Activated naive CD8-positive, alpha-beta T cell treated with anti-CD3 and anti-CD28 coated beads for 36 hours (primary cell): ENCODE measurements at regions not wholly inside any gene's neighbourhood (a gene's known extent, or its start where the extent isn't known, plus 50 kb on each side); places are given as distances from the start of the nearest gene placed in this dataset.

Experiments used
- DNase-seq: peaks from one replicate; pipeline ENCODE4 v3.0.0; 2021
- H3K27ac Mint-ChIP-seq: one replicate; pipeline ENCODE4 v1.8.0; 2022; ENCODE audit warnings: mild to moderate bottlenecking, moderate library complexity, mixed read lengths
- H3K27me3 Mint-ChIP-seq: one replicate; pipeline ENCODE4 v1.8.0; 2022; ENCODE audit warnings: mild to moderate bottlenecking, mixed read lengths
- H3K36me3 Mint-ChIP-seq: one replicate; pipeline ENCODE4 v1.8.0; 2021; ENCODE audit warnings: mild to moderate bottlenecking, mixed read lengths
- H3K4me1 Mint-ChIP-seq: one replicate; pipeline ENCODE4 v1.8.0; 2021; ENCODE audit warnings: mixed read lengths
- H3K4me3 Mint-ChIP-seq: one replicate; pipeline ENCODE4 v1.8.0; 2022; ENCODE audit warnings: mild to moderate bottlenecking, moderate library complexity, mixed read lengths
- H3K9me3 Mint-ChIP-seq: one replicate; pipeline ENCODE4 v1.8.0; 2022; ENCODE audit warnings: mixed read lengths

DNA sequence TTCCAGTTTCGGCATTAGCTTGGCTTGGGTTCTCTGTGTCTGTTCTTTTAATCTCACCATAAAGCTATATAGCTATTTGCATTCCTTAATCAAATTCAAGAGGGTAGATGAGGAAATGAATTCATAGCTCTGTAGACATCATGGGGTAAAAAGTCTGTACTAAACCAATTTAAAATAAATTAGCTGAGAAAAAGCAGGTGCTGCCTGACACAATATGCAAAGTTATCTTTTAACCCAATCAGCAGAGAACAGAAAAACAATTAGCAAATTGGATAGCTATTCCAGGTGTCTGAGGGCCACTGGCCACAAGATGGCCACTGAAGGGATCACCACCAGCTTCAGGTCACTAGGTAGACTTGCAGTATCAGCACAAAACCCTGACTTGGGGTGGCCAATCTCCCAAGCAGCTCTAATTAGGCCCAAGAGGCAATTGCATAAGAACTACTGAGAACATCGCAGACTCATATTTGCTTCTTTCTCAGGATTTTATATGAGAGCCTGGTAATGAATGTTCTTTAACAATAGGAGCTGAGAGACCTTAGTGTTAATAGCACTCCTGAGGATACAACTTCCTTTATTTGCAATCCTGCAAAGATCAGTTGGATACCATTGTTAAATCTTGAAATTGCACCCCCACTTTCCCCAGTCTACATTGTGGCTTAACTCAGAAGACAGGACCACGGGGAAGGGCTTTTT is 494.3 kb downstream of the PDCD6IP start:
- Mint-ChIP-seq H3K4me1 (no peaks in the 10 kb centered on the region), H3K9me3 (no peaks in the 10 kb centered on the region), H3K4me3 (no peak overlapping the region), H3K36me3 (no peaks in the 10 kb centered on the region), H3K27me3 (no peaks in the 10 kb centered on the region), H3K27ac (no peak overlapping the region)
- DNase-seq: no peak

DNA sequence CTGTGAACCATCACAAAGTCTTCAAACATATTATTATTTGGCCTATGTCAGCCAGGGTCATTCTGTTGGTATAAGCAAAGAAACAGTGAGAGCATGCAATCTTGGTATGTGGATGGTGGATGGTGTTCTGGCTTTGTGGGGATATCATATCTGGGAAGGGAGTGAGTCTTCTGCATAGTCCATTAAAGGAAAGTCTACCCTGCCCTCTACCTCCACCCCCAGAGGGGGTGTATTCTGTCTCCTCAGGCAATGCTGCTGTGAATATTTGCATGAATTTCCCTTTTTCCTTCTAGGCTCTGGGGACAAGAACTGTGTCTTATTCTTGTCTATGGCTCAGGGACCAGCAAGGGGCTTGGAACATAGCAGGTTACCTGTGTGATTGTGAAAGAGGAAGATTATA is 495.8 kb downstream of the PDCD6IP start:
- H3K27ac Mint-ChIP-seq: no peak overlapping the region
- H3K27me3 Mint-ChIP-seq: no peaks in the 10 kb centered on the region
- DNase-seq: no peak
- no peaks in the 10 kb centered on the region for H3K9me3 Mint-ChIP-seq
- no peaks in the 10 kb centered on the region for H3K4me1 Mint-ChIP-seq
- H3K36me3 Mint-ChIP-seq: no peaks in the 10 kb centered on the region
- H3K4me3 Mint-ChIP-seq: no peak overlapping the region

DNA sequence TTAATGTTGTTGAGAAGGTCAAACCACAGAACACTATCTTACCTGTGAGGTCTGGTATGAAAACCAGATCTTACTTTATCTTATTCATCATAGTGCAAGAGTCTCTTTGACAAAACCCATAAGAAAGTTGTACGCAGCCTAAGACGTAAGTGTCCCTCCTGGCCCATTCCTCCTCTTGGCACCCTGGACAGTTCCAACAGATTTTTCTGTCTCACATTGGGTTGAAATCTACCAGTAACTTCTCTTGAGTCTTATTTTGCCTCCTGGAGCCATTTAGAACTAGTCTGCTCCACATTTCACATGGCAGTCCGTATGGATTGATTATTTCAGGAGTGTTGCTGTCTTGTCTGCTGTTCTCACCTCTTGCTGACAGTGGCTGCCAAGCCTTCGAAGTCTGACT is 498.4 kb downstream of the PDCD6IP start:
- no peaks in the 10 kb centered on the region for H3K36me3 Mint-ChIP-seq
- no peak overlapping the region for H3K4me3 Mint-ChIP-seq
- no peak overlapping the region for H3K27ac Mint-ChIP-seq
- H3K9me3 Mint-ChIP-seq: no peaks in the 10 kb centered on the region
- H3K27me3 Mint-ChIP-seq: peaks cover 3% of the 10 kb centered on the region
- H3K4me1 Mint-ChIP-seq: no peaks in the 10 kb centered on the region
- no peak for DNase-seq

DNA sequence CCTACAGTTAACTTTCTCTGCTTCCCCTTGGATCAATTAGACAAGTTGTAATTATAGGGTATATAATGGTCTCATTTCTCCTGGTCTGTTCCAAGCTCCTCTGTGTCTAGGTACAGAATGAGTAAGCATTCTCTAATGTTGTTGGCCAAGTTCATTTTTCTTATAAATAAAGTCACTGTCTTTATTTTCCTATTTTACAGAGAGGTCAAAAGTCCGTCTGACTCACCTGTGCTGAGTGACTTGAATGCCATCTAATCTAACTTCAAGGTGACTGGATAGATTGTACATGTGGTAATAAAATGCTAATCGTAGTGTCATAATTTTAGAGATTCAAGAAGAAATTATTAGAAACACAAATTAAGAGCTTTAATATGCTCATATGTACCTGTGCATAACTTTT is 500.2 kb downstream of the PDCD6IP start:
- Mint-ChIP-seq H3K9me3 (no peaks in the 10 kb centered on the region), H3K27me3 (peaks cover 7% of the 10 kb centered on the region), H3K4me3 (no peak overlapping the region), H3K4me1 (no peaks in the 10 kb centered on the region), H3K36me3 (no peaks in the 10 kb centered on the region), H3K27ac (no peak overlapping the region)
- DNase-seq: no peak

DNA sequence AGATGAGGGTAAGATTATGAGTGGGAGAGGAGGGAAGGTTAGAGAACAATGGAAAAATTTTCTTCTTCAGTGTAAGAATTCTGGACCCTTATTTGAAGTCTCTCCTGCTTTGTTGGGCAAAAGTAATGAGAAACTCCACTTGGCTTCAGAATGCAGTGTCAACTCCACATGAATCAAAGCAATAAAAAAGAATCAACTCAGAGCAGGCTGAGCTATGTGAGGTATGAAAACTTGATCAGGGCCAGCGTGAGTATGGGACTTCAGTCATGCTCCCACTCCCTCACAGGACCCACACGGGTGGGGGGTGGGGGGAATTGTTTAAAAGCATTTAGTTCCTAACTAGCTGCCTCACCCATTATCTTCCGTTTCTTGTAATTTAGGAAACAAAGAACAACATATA is 502.2 kb downstream of the PDCD6IP start:
- H3K27ac Mint-ChIP-seq: no peak overlapping the region
- no peaks in the 10 kb centered on the region for H3K36me3 Mint-ChIP-seq
- no peaks in the 10 kb centered on the region for H3K9me3 Mint-ChIP-seq
- no peak overlapping the region for H3K4me3 Mint-ChIP-seq
- peaks cover 2% of the 10 kb centered on the region for H3K4me1 Mint-ChIP-seq
- DNase-seq: no peak
- peaks cover 12% of the 10 kb centered on the region for H3K27me3 Mint-ChIP-seq

DNA sequence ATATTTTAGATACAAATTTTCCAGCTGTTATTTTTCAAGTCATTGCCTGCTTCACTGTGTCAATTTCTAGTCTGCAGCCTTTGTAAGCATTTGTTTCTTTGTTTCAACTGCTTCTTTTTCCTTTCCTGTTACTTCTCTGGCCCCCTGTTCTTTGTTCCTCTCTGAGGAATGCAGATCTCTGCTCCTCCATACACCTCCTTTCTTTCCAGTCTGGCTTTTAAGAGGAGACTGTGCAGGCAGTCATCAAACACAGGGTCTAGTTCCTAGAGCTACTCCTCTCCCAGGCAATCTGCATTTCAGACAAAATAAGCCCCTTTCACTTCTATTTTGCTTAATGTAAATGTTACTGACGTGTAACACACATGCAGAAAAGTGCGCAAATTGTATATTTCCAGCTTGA is 502.9 kb downstream of the PDCD6IP start:
- no peak overlapping the region for H3K27ac Mint-ChIP-seq
- peaks cover 2% of the 10 kb centered on the region for H3K4me1 Mint-ChIP-seq
- H3K27me3 Mint-ChIP-seq: peaks cover 12% of the 10 kb centered on the region
- no peaks in the 10 kb centered on the region for H3K9me3 Mint-ChIP-seq
- H3K4me3 Mint-ChIP-seq: no peak overlapping the region
- no peaks in the 10 kb centered on the region for H3K36me3 Mint-ChIP-seq
- no peak for DNase-seq

DNA sequence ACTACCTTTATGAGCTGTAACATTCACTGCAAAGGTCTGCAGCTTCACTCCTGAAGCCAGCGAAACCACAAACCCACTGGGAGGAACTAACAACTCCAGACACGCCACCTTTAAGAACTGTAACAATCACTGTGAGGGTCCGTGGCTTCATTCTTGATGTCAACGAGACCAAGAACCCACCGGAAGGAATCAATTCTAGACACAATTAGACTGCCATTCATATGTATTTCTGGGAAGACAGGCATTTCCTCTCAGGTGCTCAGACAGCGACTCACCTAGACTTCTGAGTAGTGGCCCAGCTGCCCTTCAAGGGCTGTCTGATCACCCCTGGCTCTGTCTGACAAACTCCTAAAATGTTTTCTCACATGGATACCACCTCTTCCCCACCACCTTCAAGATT is 506.8 kb downstream of the PDCD6IP start:
- Mint-ChIP-seq H3K27ac (no peak overlapping the region), H3K4me1 (peaks cover 2% of the 10 kb centered on the region), H3K4me3 (no peak overlapping the region), H3K27me3 (peaks cover 13% of the 10 kb centered on the region), H3K9me3 (peaks cover 3% of the 10 kb centered on the region), H3K36me3 (no peaks in the 10 kb centered on the region)
- DNase-seq: no peak

DNA sequence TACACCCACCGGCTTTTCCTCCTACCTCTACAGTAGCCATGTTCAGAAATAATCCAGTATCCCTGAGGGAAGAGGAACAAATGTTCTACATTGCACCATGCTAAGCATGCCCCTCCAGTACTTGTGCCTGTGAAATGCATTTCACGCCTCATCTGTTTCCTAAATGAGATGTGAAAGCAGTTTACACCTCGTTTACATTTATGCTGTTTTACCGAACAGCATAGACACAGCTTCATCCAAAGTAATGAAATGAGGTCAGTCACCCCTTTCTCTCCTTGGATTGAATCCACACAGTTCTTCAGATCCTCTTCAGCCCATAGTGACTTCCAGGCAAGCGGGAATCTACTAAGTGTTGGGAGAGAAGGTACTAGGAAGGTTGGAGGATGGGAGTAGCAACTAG is 514.3 kb downstream of the PDCD6IP start:
- DNase-seq: no peak

DNA sequence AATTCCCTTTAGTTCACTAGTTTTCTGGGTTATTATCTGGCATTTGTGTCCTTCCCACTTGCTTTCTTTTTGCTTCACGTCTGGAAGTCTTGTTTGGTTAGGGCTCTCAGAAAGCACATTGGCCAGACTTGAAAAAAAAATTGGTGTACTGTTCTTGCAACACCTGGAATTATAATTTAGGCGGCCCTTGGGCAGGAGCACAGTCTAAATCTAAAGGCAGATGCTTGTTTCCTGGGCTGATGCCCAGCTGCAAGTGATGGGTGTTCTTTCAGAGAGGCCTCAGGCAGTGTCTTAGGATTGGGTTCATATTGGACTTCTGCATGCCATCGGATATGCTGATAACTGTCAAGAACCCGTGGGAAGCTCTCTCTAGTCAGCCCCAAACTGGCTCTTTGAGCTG is 521.5 kb downstream of the PDCD6IP start:
- no peak for DNase-seq
- no peak overlapping the region for H3K27ac Mint-ChIP-seq
- H3K4me1 Mint-ChIP-seq: no peaks in the 10 kb centered on the region
- H3K36me3 Mint-ChIP-seq: no peaks in the 10 kb centered on the region
- H3K27me3 Mint-ChIP-seq: peaks cover 15% of the 10 kb centered on the region
- H3K9me3 Mint-ChIP-seq: peaks cover 4% of the 10 kb centered on the region
- H3K4me3 Mint-ChIP-seq: no peak overlapping the region

More for the DNA sequence above, 514.3 kb downstream of the PDCD6IP start:
- H3K36me3 Mint-ChIP-seq: no peaks in the 10 kb centered on the region
- H3K27me3 Mint-ChIP-seq: peaks cover 4% of the 10 kb centered on the region
- no peak overlapping the region for H3K4me3 Mint-ChIP-seq
- peaks cover 3% of the 10 kb centered on the region for H3K9me3 Mint-ChIP-seq
- H3K4me1 Mint-ChIP-seq: no peaks in the 10 kb centered on the region
- H3K27ac Mint-ChIP-seq: no peak overlapping the region

DNA sequence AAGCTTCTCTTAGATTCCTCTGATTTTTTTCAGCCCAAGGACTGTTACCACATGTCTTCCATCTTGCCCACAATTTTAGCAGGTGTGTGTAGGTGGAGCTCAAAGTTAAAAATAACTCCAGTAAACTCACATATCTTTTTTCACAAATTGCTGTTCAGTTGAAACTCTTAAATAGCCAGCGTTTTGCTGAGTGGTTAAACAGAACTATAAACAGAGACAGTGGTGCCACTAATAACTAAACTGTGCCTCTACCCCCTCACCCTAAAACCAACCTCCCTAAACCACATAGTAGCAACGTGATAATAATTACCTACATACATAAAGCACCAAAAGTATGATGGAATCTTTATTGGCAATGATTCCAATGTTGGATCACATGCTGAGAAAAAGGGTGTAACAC is 525.1 kb downstream of the PDCD6IP start:
- Mint-ChIP-seq H3K9me3 (no peaks in the 10 kb centered on the region), H3K27me3 (peaks cover 11% of the 10 kb centered on the region), H3K36me3 (no peaks in the 10 kb centered on the region), H3K4me1 (no peaks in the 10 kb centered on the region), H3K27ac (no peak overlapping the region), H3K4me3 (no peak overlapping the region)
- DNase-seq: no peak

DNA sequence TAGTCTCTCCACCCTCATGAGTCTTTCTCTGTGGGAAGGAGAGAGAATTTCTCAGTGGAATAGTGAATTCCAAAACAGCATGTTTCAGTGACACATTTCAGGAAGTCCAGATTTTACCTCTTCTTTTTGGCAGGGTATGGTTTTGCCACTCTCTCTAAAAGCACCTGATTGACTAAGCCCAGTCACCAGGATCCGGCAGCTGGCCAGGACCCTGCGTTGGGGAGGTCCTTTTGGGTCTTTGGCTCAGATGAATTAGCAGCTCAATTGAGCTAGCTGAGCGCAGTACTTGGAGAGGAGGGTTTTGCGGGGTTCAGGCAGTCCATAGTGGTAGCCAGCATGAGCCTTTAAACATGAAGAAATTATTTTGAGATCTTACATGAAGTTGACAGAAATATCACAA is 548.2 kb downstream of the PDCD6IP start:
- H3K4me1 Mint-ChIP-seq: no peaks in the 10 kb centered on the region
- H3K9me3 Mint-ChIP-seq: no peaks in the 10 kb centered on the region
- no peak overlapping the region for H3K4me3 Mint-ChIP-seq
- H3K36me3 Mint-ChIP-seq: no peaks in the 10 kb centered on the region
- DNase-seq: no peak
- H3K27me3 Mint-ChIP-seq: no peaks in the 10 kb centered on the region
- H3K27ac Mint-ChIP-seq: no peak overlapping the region

DNA sequence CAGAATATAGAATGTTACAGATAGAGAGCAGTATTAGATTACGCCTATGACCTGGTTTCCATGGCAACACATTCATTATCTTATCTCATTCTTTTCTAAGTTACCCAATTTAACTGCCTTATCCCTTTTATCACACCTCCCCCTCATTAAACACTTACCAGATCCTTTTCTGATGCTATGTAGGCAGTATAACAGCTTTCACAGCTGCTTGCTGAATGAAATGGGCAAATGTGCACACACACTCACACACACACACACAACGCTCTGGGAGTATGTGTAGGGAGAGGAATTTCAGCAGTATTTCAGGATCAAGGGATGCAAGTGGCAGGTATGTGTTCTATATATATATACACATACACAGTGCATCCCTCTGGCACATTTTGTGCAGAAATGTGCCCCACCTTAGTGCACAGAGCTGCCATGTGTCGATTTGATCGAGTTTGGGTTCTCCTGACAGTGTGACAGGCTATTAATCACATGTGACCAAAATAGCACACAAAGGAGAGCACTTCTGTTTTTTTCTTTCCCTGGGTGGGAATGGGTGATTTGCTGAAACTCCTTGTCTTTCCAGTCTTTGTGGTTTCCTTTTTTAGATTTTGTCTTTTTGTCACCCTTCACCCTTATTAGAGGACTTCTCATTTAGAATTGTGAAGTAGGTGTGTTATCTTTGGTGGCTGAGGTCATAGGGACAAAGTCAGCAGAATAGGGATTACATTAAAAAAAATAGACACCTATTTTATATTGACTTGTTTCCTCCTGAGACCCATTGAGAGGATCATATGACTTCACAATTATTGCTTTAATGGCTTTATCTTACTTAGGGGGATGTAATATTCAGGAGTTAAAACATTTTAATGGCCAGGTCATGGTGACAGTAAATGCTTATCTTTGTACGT is 553.7 kb downstream of the PDCD6IP start:
- Mint-ChIP-seq H3K4me3 (no peak overlapping the region), H3K36me3 (no peaks in the 10 kb centered on the region)

DNA sequence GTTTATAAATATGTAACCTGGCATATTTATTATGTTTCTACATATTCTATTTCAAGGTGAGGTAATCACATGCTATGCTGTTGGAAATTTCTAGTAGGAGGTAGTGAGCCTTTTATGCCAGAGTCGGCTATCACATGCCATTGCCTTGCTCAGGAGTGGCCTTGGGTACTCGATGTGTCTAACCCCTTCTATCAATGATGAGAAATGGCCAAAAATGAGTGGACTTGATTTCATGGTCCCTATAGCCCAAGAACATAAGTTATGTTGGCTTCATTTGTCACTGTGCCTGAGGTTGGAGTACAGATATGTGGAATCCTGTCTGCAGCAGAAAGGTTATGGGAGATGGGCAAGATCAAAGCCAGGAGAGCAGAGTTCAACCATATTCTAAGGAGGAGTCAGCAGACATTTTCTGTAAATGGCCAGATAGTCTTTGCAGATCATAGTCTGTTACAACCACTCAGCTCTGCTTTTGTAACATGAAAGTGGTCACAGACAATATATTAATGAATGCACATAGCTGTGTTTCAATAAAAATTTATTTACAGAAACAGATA is 554.4 kb downstream of the PDCD6IP start:
- Mint-ChIP-seq H3K4me3 (no peak overlapping the region), H3K36me3 (no peaks in the 10 kb centered on the region), H3K4me1 (no peaks in the 10 kb centered on the region), H3K9me3 (no peaks in the 10 kb centered on the region), H3K27me3 (no peaks in the 10 kb centered on the region), H3K27ac (no peak overlapping the region)
- no peak for DNase-seq

More for the DNA sequence above, 553.7 kb downstream of the PDCD6IP start:
- Mint-ChIP-seq H3K27me3 (no peaks in the 10 kb centered on the region), H3K9me3 (no peaks in the 10 kb centered on the region), H3K4me1 (no peaks in the 10 kb centered on the region), H3K27ac (no peak overlapping the region)
- no peak for DNase-seq

DNA sequence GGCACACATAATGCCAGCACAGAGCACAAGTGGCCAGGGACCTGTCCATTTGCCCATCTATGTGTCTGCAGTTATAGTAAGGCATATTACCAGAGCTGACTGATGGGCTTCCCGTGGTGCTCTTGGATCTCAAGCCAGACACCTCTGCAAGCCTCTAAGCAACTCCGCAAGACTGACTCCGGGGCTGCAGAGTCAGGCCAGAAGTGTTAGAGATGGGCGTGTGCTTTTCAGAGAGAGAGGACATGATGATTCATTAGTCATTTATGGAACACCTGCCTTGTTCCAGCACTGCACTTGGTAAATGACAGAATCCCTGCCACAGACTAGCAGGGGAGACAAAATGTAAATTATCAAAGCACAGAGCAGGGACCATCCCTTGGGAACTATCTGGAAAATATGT is 559.0 kb downstream of the PDCD6IP start:
- H3K4me3 Mint-ChIP-seq: no peak overlapping the region
- DNase-seq: no peak
- H3K36me3 Mint-ChIP-seq: no peaks in the 10 kb centered on the region
- H3K27ac Mint-ChIP-seq: no peak overlapping the region
- no peaks in the 10 kb centered on the region for H3K9me3 Mint-ChIP-seq
- H3K27me3 Mint-ChIP-seq: no peaks in the 10 kb centered on the region
- H3K4me1 Mint-ChIP-seq: no peaks in the 10 kb centered on the region

DNA sequence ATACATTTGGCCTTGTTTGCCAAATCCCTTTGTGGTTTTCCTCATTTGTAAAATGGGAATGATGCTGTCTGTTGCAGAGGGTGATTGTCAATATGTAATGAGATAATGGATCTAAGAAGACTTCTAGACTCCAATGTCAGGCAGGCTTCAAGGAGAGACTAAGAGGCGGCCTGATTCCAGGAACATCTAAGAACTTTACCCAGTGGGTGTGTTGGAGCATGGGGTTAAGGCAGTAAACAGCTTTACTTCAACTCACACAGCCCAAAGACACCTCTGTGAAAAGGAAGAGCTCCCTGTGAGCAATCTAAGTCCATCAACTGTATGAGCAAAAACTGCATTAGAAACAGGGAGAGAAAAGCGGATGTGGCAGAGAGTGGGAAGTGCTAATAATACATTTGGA is 560.6 kb downstream of the PDCD6IP start:
- no peak for DNase-seq
- H3K4me3 Mint-ChIP-seq: no peak overlapping the region
- no peaks in the 10 kb centered on the region for H3K9me3 Mint-ChIP-seq
- H3K27ac Mint-ChIP-seq: no peak overlapping the region
- no peaks in the 10 kb centered on the region for H3K36me3 Mint-ChIP-seq
- H3K4me1 Mint-ChIP-seq: peaks cover 2% of the 10 kb centered on the region
- no peaks in the 10 kb centered on the region for H3K27me3 Mint-ChIP-seq
